ENCODE measurements at regions not wholly inside any gene's neighbourhood (a gene's known extent, or its start where the extent isn't known, plus 50 kb on each side); places are given as distances from the start of the nearest gene placed in this dataset.
"Not testable (repeated sequence)": the region's sequence is repeated elsewhere in the genome, so short reads cannot be mapped to it uniquely, and the experiment has no call there.

DNA sequence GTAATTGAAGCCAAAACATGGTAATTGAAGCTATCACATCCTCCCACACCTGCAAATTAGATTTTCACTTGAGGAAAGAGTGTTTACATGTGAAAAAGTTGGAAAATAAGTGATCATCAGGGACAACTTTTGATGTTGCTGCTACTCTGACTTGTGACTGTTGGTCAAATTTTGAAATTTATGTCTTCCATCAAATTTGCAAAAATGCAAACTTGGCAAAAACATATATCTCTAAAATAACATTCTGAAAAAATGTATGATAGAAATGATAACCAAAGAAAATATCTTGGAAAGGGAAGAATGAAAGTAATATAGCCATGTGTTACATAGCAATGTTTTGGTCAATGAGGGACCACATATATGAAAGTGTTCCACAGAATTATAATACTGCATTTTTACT lies 703.9 kb upstream of the SEMA6D start:
- no peak for DNase-seq

DNA sequence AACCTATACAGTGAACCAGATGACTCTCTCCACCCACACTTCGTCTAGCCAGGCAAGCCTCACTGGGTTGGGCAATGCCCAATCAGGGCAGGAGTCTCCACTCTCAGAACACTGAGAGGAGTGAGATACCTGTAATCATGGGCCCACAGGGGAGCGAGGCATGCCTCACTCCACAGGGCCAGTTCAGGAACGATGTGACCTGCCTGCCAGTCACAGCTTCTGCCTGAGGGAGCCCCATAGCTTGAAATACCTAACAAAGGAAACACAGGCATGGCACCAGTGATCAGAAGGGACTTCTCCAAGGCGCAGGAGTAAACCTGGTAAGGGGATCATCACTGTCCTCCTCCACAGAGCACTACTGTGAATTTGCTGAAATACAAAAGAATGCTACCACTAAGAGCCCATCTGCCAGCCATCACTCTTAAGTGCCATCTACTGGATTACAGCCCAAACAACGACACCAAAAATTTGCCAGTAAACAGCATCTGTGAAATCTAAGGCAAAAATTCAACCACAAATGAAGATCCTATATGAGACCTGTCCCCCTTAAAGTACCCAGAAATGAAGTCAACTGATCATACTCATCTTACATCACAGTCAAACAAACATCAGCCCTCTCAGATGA lies 689.9 kb upstream of the SEMA6D start:
- peak; percentile 20 for DNase-seq

DNA sequence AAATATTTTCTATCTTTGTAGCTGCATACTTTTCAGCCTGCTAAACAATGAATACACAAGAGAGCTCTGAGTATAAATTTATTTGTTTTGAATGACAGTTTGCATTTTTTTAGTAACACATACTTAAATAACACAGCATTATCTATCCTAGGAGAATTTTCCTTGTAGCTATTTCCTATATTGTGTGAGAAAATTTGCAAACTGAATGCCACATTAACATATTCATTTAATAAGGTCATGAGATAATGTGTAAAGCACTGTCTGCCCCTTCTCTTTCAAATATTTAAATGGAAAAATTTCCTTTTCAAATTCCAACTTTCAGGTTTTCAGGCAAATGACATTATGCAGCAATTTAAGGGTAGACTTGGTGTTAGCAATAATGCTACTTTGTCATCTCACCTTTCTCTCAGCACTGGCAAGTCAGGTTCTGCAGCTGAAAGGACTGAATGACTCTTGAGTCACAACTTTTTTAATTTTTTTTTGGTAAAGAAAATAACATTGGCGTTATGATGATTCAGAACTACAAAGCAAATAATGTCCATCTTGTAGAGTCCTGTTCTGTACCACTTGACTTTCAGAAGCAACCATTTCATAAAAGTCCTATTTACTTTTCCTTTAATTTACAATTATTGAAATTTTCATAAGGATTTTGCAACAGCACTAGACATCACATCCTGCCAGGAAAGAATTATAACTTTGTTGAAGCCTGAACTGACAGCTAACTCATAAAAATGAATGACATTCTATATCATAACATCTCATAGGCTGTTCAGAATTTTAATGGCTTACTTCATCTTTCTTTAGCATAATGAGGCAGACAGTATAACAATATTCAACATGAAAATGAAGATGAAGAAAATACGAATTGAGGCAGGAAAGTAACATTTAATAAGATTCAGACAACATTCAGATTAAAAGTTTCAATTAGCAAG lies 681.6 kb upstream of the SEMA6D start:
- no peak for DNase-seq

DNA sequence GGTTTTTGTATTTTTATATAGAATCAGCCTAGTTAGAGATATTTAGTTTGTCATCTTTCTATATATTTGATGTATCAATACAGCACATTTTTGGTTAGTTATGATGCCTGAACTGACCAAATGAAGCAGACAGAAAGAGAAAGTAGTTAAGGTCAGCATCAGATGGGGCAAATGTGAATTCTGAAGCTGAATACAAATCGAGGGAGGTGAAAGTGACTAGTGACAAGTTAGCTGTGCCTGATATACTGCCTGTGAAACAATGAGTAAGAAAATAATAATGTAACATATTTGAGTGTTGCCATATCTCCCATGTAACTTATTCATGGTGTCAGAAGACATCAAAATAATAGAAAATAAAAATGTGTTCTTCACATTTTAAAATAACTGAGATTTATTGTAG lies 680.3 kb upstream of the SEMA6D start:
- DNase-seq, result no peak

DNA sequence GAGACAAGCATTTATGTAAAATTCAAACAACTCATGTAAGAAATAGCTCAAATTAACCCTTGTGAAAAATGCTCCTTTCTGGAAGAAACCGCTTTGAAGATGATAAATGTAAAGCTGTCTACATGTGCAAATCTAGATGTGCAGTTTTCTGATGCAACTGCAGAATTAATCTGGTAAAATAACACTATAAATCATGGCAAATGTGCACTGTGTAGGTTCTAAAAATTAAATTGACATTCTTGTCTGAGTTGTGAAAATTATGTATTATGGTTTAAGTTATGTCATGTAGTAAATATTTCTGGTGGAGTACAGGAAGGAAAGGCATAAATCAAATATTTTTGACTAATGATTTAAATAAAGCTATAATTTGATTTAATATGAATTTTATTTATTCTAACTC lies 678.1 kb upstream of the SEMA6D start:
- DNase-seq, result no peak

DNA sequence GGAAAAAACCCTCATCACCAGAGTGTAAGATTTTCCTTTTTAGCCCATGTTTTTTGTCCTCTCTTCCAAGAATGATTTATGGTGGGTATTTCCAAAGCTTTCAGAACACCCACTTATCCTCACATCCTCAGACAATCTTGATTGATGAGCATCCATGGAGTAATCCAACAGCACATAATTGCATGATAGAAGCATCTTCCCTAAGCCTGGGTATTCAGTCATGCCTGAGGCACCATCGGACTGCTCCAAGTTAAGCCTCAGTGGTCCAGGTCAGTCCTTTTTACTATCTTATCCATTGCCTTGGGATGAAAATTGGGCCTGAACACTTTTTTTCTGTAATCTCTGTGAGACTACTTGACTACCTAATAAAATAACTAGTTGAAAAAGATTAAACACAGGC lies 676.0 kb upstream of the SEMA6D start:
- no peak for DNase-seq

DNA sequence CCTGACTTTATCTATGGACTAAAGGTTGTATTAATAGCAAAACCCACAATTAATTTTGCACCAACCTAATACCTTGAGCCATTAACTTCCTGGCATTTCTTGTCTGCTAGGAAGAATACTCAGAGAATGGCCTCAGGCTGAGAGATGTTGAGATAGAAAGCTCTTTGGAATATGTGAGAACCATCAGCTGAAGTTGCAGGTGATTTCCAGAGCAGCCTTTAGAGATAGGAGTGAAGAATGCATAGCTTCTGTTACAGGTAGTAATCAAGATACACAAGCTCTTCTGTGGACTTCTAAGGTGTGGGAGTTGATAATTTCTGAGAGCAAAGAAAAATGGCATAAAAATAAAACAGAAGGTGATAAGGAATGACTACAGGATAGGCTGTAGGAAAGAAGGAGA lies 669.3 kb upstream of the SEMA6D start:
- DNase-seq, result not testable (repeated sequence)

DNA sequence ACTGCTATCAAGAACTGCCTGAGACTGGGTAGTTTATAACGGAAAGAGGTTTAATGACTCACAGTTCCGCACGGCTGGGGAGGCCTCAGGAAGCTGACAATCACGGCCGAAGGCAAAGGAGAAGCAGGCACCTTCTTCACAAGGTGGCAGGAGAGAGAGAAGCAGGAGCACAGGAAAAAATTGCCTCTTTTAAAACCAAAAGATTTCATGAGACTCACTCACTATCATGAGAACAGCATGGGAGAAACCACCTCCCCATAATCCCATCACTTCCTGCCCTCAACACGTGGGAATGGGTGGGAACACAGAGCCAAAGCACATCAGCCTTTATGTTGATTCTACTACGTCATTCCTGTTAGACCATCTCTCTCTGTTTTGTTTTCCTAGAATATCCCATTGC lies 650.9 kb upstream of the SEMA6D start:
- DNase-seq, result no peak

DNA sequence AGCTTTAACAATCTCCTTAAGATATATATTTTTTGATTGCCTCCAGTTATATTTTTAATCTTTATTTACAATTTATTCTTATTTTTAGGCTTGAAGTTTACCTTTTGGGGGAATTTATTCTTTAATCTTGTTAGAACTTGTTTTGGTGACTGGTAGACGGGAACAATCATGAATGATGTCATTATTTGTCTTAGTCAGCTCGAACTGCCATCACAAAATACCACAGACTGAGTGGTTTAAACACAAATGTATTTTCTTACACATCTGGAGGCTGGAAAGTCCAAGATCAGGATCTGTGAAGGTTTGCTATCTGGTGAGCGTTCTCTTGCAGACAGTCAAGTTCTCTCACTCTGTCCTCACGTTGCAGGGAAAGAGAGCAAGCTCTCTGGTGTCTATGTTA lies 639.5 kb upstream of the SEMA6D start:
- not testable (repeated sequence) for DNase-seq

DNA sequence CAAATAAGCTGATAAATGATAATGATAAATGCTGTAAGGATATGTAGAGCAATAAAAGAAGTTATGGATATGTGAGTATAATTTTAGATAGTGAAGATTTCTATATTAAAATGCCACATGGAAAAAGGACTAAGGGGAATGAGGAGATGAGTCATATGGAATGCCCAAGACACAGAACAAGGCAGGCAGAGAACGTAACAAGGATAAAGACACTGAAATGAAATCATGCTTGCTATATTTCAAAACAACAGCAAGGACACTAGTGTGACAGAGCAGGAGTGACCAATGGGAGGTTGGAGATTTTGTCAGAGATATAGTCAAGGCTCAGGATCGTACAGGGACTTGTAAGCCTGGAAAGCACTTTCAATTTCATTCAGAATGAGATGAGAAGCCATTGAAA lies 621.5 kb upstream of the SEMA6D start:
- no peak for DNase-seq

DNA sequence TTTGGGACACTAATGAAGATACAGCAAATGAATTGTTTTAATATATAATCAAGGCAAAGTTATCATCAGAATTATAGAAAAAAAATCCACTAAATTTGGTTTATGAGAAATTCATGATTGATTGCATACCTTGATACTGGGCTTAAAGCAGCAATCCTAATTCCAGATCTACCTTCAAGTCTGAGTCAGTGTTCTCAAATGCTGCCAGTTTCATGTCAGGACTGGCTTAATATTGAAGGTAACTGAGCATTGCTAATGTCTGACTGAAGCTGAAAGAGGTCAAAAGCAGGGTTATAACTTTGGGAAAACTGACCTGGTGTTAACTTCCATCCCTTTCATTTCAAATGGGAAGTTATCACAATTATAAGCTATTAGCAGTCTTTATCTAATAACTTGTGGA lies 618.8 kb upstream of the SEMA6D start:
- not testable (repeated sequence) for DNase-seq

DNA sequence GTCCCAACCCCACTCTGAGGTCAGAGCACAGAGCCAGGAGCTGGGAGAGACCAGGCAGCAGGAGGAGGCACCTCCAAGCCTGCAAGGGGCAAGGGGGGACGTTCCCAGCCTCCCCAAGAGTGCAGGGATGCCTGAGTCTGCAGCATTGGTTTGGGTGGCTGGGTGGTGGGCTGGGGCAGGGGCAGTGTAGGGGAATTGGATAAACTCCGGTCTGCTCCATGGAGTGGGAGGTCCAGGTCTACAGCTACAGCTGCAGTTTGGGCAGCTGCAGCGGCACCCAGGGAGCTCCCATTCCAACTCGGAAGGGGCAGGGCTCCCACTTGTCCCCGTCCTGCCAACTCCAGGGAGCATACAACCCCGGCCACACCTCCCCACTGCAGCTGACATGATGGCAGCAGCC lies 617.5 kb upstream of the SEMA6D start:
- not testable (repeated sequence) for DNase-seq

DNA sequence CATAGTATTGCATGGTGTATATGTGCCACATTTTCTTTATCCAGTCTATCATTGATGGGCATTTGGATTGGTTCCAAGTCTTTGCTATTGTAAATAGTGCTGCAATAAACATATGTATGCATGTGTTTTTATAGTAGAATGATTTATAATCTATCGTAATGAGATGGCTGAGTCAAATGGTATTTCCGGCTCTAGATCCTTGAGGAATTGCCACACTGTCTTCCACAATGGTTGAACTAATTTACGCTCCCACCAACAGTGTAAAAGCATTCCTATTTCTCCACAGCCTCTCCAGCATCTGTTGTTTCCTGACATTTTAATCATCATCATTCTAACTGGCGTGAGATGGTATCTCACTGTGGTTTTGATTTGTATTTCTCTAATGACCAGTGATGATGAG lies 608.5 kb upstream of the SEMA6D start:
- DNase-seq, result not testable (repeated sequence)

DNA sequence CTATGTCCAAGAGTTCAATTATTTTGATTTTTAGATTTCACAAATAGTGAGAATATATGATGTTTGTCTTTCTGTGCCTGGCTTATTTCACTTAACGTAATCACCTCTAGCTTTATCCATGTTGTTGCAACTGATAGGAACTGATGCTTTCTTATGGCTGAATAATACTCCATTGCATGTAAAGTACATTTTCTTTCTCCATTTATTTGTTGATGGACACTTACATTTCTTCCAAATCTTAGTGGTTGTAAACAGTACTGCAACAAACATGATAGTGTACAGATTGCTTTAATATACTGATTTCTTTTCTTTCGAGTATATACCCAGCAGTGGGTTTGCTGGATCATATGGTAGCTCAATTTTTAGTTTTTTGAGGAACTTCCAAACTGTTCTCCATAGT lies 600.6 kb upstream of the SEMA6D start:
- no peak for DNase-seq

DNA sequence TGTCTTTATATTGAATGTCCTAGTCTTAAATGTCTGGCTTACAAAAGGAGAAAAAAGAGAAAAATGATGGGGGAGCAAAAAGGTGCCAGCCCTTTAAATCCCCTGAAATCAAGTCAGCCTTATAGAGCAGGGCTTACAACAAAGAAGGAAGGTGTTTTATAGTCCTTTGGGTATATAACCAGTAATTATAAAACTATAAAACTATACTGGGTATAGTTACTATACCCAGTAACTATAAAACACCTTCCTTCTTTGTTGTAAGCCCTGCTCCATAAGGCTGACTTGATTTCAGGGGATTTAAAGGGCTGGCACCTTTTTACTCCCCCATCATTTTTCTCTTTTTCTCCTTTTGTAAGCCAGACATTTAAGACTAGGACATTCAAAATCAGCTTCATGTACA lies 598.0 kb upstream of the SEMA6D start:
- no peak for DNase-seq

DNA sequence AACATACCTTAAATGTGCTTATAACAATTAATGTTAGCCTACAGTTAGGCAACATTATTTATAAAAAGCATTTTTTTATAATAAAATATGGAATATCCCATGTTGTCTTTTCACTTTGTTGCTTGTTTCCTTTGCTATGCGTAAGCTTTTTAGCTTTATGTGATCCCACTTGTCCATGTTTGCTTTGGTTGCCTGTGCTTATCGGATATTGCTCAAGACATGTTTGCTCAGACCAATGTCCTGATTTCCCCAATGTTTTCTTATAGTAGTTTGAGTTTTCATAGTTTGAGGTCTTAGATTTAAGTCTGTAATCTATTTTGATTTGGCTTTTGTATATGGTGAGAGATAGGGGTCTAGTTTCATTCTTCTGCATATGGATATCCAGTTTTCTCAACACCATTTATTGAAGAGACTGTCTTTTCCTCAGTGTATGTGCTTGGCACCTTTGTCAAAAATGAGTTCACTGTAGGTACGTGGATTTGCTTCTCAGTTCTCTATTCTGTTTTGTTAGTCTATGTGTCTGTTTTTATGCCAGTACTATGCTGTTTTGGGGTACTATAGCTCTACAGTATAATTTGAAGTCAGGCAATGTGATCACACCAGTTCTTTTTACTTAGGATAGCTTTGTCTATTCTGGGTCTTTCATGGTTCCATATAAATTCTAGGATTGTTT lies 592.7 kb upstream of the SEMA6D start:
- DNase-seq, result no peak

DNA sequence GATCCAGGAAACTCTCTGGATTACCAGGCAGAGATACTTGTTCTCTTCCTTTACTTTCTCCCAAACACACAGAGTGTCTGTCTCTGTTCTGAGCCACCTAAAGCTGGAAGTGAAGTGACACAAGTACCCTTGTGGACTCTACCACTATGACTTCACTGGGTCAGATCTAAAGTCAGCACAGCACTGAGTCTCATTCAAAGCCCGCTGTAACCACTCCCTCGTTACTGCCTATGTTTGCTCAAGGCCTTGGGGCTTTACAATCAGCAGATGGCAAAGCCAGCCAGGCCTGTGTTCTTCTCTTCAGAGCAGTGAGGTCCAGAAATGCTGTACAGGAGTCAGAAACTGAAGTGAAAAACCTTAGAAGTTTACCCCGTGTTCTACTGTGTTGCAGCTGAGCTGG lies 588.3 kb upstream of the SEMA6D start:
- DNase-seq, result no peak

DNA sequence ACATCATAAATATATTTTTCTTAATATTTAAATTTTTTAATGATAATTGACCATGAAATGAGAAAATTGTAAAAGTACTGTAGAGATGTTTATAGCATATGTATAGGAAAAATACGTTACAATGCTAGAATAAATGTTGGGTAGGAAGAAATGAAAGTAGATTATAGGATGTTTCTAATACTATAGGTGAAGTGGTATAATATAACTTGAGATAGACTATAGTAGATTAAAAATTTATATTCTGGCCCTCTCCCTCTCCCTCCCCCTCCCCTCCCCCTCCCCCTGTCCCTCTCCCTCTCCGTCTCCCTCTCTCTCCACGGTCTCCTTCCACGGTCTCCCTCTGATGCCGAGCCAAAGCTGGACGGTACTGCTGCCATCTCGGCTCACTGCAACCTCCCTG lies 585.9 kb upstream of the SEMA6D start:
- DNase-seq, result not testable (repeated sequence)

DNA sequence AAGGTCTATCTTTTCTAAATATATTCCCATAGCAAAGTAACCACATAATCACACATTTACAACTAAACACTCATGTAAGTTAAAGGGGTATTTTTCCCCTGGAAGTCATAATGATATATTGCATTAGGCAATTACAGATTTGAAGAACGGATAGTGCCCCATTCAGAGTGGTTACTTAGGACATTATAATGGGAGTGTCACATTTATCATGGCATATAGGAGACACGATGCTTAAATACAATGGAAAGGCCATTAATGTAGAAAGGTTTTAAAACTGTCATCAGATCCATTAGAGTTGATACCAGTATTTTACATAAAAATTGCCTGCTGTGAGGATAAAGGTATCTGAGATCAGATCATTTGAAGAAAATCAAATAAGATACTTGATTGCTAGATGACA lies 582.0 kb upstream of the SEMA6D start:
- DNase-seq, result no peak

DNA sequence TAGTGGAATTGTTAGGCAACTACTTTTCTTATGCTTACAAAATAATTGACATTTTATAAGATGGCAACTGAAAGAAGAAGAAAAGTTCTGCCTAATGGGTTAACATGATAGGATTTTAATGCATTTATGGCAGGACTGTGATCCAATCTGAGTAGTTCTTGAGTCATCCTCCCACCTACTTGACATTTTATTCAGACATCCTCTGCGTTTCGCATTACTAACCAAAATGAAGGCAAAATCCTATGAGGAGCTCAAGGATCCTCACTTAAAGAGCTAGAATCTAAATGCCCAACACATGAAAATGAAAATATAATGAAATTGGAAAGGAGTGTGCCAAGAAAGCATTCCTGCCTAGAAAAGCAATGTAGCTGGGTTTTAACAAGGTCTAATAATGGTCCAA lies 581.1 kb upstream of the SEMA6D start:
- no peak for DNase-seq

DNA sequence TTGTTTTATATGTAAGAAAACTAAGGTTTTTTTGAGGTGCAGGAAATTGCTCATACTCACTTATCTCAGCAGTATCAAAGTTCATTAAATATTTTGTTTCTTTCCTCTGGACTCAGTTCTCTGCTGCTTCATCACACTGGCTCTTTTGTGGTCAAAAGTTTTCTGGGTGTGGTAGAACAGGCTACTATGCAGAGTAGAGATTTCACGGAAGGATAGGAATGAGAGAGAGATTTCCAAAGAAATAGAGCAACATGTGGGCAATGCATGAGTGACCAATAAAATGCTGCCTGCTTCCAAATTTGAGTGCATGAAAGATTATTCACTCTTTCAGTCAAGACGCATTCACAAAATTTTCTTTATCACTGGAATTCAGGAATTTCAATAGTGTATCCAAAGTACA lies 577.3 kb upstream of the SEMA6D start:
- DNase-seq, result no peak

DNA sequence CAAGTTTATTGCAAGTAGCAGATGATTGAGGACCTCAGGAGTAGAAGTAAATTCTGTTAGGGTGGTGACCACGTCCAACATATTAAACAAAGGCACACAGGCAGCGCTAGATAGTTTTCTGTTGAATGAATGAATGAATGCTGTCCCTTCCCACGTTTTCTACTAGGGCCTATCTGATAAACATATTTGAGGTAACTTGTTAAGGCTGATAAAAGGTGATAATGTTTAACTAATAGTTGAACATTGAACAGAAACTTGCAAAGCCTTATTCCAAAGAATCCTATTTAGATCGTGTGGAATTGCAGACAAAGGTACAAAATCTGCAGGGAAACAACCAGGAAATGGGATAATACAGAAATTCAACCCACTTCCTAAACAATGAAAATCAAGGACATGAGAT lies 559.5 kb upstream of the SEMA6D start:
- DNase-seq, result no peak

DNA sequence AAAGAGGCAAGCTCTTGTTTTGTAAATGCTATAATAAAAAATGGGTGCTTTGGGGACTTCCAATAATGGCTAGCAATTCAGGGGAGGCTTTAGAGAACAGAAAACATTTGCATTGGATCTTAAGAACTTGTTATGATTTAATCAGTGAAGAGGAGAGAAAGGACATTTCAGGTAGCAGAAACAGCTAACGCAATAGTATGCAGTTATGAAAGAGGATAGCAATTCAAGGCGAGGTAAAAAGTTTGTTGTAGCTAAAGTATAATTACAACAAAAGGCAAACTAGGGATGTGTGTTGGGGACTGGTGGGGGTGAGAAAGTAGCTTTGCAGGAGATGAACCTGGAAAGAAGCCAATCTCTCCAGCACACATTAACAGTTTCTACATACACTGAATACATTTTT lies 558.7 kb upstream of the SEMA6D start:
- DNase-seq, result peak; percentile 8

DNA sequence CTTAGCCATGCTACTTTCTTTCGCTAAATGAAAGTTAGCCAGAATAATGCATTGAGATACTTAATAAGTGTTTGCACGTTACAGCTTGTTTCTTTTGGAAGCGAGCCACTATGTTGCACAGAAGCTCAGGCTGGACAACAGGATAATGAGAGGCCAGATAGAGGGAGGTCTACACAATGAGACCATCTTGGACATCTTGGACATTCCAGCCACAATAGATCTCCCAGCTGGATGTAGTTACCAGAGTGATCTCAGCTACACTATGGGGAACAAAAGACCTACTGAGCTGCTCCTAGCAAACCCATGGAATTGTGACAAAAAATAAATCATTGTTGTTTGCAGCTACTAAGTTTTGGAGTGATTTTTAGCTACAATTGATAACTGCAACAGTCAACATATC lies 540.1 kb upstream of the SEMA6D start:
- no peak for DNase-seq

Measured in COR-L47 (cell line).